NCI-H345 treated with DMSO at 0.1 percent for 48 hours (cell line): ENCODE measurements at regions not wholly inside any gene's neighbourhood (a gene's known extent, or its start where the extent isn't known, plus 50 kb on each side); places are given as distances from the start of the nearest gene placed in this dataset.

Source experiments
- DNase-seq: peaks from one replicate; lab custom pipeline; 2025; ENCODE audit not compliant: unreplicated experiment; lab: John Stamatoyannopoulos, UW

DNA sequence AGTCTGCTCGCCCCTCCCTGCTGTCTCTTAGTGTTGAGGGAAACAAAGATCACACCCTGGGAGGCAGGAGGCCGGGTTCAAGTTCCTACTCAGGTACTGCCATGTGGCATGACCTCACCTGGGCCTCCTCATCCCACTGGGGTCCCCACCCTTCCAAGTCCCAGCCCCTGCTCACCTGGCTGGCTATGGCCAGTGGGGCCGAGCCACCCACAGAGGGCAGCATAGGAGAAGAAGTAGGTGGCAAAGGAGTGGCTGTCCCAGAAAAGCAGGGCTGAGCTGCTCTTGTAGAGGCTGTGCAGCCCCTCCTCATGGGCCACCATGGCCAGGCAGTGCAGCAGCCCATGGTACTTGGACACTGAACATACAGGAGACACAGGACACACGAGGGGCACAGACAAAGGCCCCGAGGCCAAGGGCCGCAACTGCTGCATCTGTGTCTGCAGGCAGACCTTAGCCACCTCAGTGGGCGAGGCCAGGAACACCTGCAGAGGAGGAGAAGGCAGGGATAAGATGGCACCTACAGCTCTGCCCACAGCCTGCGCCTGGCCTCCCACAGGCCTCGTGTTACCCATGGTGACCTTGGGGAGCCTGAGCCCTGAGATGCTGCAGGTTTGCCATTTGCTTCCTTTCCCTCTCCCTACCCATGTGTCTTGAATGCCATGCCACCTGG lies 50.6 kb upstream of the MPEG1 start:
- no peak for DNase-seq
